BJ (cell line): ENCODE measurements at regions not wholly inside any gene's neighbourhood (a gene's known extent, or its start where the extent isn't known, plus 50 kb on each side); places are given as distances from the start of the nearest gene placed in this dataset.

Experiments
- CTCF ChIA-PET: fragments of 350-600 bp; formaldehyde crosslinking; extraction: SDS; loops from one replicate; lab custom pipeline; 2021; ENCODE audit warnings: antibody characterized with exemption, inconsistent platforms; lab: Yijun Ruan, JAX
- POLR2A ChIA-PET: fragments of 300-600 bp; sonication (Branson Sonifier 250); formaldehyde crosslinking; extraction: SDS; loops from one replicate; lab custom pipeline; 2021; ENCODE audit warnings: antibody characterized with exemption; lab: Charles Lee
- DNase-seq: peaks from one replicate; pipeline ENCODE4 v3.0.0-alpha.2; 2011; ENCODE audit warnings: low read depth
- H3K27me3 ChIP-seq: 2 replicates; pipeline ENCODE4 v1.6.0; 2011; ENCODE audit warnings: low read length; ENCODE audit not compliant: control insufficient read depth, insufficient read depth
- H3K36me3 ChIP-seq: 2 replicates; pipeline ENCODE4 v1.5.1; 2011; ENCODE audit warnings: low read length; ENCODE audit not compliant: control insufficient read depth, insufficient read depth
- H3K4me3 ChIP-seq: 2 replicates; pipeline ENCODE4 v1.5.1; 2011; ENCODE audit warnings: low read depth, mild to moderate bottlenecking, control low read depth, low read length
- CTCF ChIP-seq: IDR thresholded peaks from 2 replicates; pipeline ENCODE4 v1.5.1; 2011; ENCODE audit warnings: low read depth, mild to moderate bottlenecking, control low read depth, inconsistent platforms, low read length, moderate library complexity; ENCODE audit not compliant: insufficient read depth

- DNase-seq: no peak
- Histone ChIP-seq H3K4me3 (no peak overlapping the region), H3K27me3 (peaks cover 8% of the 10 kb centered on the region), H3K36me3 (no peaks in the 10 kb centered on the region)
- CTCF ChIA-PET: no interaction called here
- TF ChIP-seq CTCF: no peak
- POLR2A ChIA-PET: no interaction called here
Measured at GRCh38 chr20:58153121-58153520, 75.3 kb downstream of the ANKRD60 start.

- no peak for TF ChIP-seq CTCF
- ChIA-PET POLR2A (no interaction called here), CTCF (no interaction called here)
- DNase-seq: no peak
- peaks cover 12% of the 10 kb centered on the region for H3K27me3 ChIP-seq
- H3K36me3 ChIP-seq: no peaks in the 10 kb centered on the region
- no peak overlapping the region for H3K4me3 ChIP-seq
Measured at GRCh38 chr20:58150772-58151171, 77.7 kb downstream of the ANKRD60 start.

- peaks cover 10% of the 10 kb centered on the region for H3K27me3 ChIP-seq
- DNase-seq: no peak
- CTCF ChIA-PET: interaction anchor here (0.7 kb wide), 1 partner anchor 14 kb away, joined by 3 read pairs; no protein-coding TSS in a partner anchor
- H3K4me3 ChIP-seq: no peak overlapping the region
- POLR2A ChIA-PET: no interaction called here
- TF ChIP-seq CTCF: no peak
- H3K36me3 ChIP-seq: no peaks in the 10 kb centered on the region
Measured at GRCh38 chr20:58149437-58150091, 78.9 kb downstream of the ANKRD60 start.

GRCh38 chr20:58148891-58149290 lies 79.6 kb downstream of the ANKRD60 start:
- CTCF ChIA-PET: interaction anchor here (0.7 kb wide), 1 partner anchor 14 kb away, joined by 3 read pairs; no protein-coding TSS in a partner anchor
- Histone ChIP-seq H3K4me3 (no peak overlapping the region), H3K27me3 (peaks cover 9% of the 10 kb centered on the region), H3K36me3 (no peaks in the 10 kb centered on the region)
- DNase-seq: no peak
- POLR2A ChIA-PET: no interaction called here
- TF ChIP-seq CTCF: no peak

- ChIA-PET POLR2A (no interaction called here), CTCF (interaction anchor here (0.6 kb wide), 1 partner anchor 22 kb away, joined by 4 read pairs; no protein-coding TSS in a partner anchor)
- H3K36me3 ChIP-seq: no peaks in the 10 kb centered on the region
- peaks cover 9% of the 10 kb centered on the region for H3K27me3 ChIP-seq
- DNase-seq: no peak
- no peak for TF ChIP-seq CTCF
- H3K4me3 ChIP-seq: no peak overlapping the region
Measured at GRCh38 chr20:58147628-58148370, 80.7 kb downstream of the ANKRD60 start.
